ENCODE measurements at regions not wholly inside any gene's neighbourhood (a gene's known extent, or its start where the extent isn't known, plus 50 kb on each side); places are given as distances from the start of the nearest gene placed in this dataset.

GRCh38 chr2:37847792-37848191, 77.3 kb upstream of the RMDN2 start:
- no peak for DNase-seq (ENCODE audit: low spot score in 2 of 2)
- 92 to 93% methylated on average over 5 of the region's 5 CpGs for WGBS, 2 donors
- Histone ChIP-seq H3K27me3 (no peaks in the 10 kb centered on the region), H3K4me1 (peaks cover 0 to 14% (median 0%) of the 10 kb centered on the region in 4 donors), H3K9me3 (no peaks in the 10 kb centered on the region), H3K4me3 (no peak overlapping the region), H3K27ac (no peak overlapping the region), H3K36me3 (no peaks in the 10 kb centered on the region)
- TF ChIP-seq POLR2A (IDR thresholded peaks at IDR 0.05) (no peak), EP300 (IDR thresholded peaks at IDR 0.05) (no peak)
- TF ChIP-seq, protein P1, sequence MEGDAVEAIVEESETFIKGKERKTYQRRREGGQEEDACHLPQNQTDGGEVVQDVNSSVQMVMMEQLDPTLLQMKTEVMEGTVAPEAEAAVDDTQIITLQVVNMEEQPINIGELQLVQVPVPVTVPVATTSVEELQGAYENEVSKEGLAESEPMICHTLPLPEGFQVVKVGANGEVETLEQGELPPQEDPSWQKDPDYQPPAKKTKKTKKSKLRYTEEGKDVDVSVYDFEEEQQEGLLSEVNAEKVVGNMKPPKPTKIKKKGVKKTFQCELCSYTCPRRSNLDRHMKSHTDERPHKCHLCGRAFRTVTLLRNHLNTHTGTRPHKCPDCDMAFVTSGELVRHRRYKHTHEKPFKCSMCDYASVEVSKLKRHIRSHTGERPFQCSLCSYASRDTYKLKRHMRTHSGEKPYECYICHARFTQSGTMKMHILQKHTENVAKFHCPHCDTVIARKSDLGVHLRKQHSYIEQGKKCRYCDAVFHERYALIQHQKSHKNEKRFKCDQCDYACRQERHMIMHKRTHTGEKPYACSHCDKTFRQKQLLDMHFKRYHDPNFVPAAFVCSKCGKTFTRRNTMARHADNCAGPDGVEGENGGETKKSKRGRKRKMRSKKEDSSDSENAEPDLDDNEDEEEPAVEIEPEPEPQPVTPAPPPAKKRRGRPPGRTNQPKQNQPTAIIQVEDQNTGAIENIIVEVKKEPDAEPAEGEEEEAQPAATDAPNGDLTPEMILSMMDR (IDR thresholded peaks at IDR 0.05) = no peak

GRCh38 chr2:37848451-37848850, 76.6 kb upstream of the RMDN2 start:
- peaks cover 0 to 14% (median 0%) of the 10 kb centered on the region in 4 donors for H3K4me1 ChIP-seq
- 83 to 92% methylated on average over 2 of the region's 2 CpGs for WGBS, 2 donors
- H3K4me3 ChIP-seq = no peak overlapping the region
- no peaks in the 10 kb centered on the region for H3K36me3 ChIP-seq
- no peaks in the 10 kb centered on the region for H3K9me3 ChIP-seq
- TF ChIP-seq POLR2A (IDR thresholded peaks at IDR 0.05) (no peak), EP300 (IDR thresholded peaks at IDR 0.05) (no peak)
- no peak overlapping the region for H3K27ac ChIP-seq
- DNase-seq (ENCODE audit: low spot score in 2 of 2) = no peak
- no peaks in the 10 kb centered on the region for H3K27me3 ChIP-seq

DNA sequence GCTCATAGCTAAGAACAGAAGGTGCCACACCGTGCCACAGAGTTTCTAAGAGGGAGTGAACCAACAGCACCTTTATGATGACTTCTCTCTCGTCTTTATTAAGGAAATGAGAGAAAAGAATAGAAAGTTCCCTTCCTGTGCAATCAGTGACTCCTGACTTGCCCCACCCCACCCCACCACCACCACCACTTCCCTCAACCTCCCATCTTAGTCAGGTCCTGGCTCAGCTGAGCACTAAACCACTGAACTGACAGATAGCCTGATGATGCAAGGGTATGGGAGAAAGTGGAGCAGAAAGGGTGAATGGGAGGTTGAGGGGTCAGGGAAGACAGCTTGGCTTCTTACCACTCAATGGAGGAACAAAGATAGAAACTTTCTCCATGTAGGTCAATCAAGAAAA, 75.2 kb upstream of the RMDN2 start:
- 84 to 89% methylated on average over 2 of the region's 2 CpGs for WGBS, 2 donors
- Histone ChIP-seq H3K9me3 (no peaks in the 10 kb centered on the region), H3K27me3 (no peaks in the 10 kb centered on the region), H3K4me3 (no peak overlapping the region), H3K4me1 (peaks cover 0 to 17% (median 0%) of the 10 kb centered on the region in 4 donors), H3K27ac (no peak overlapping the region), H3K36me3 (no peaks in the 10 kb centered on the region)
- TF ChIP-seq POLR2A (IDR thresholded peaks at IDR 0.05) = no peak
- TF ChIP-seq, protein P1 (IDR thresholded peaks at IDR 0.05) = no peak
- TF ChIP-seq EP300 (IDR thresholded peaks at IDR 0.05) = no peak
- DNase-seq (ENCODE audit: low spot score in 2 of 2) = no peak

DNA sequence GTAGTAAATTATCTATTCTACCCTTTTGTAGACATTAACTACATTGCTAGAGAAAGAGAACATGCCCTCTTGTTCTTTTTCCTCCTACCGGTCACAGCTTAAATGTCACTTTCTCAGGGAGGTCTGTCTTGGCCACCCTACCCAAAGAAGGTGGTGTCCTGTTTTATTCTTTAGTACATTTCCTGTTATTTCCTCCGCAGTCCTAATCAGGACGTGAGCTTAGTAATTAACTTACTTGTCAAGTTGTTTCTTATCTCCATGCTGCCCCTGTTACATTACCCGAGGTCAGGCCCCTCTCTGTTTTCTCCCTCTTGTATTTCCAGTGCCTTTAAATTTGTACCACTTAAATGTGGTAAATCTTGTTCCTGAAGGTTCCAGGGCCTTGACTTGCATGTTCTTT, 73.7 kb upstream of the RMDN2 start:
- peaks cover 0 to 31% (median 0%) of the 10 kb centered on the region in 4 donors for H3K4me1 ChIP-seq
- H3K27ac ChIP-seq = peak overlapping the region in 2 of 4 donors; percentile 4 to 57
- DNase-seq (ENCODE audit: low spot score in 2 of 2) = no peak
- TF ChIP-seq, protein P1 (IDR thresholded peaks at IDR 0.05) = no peak
- TF ChIP-seq POLR2A (IDR thresholded peaks at IDR 0.05) = no peak
- TF ChIP-seq EP300 (IDR thresholded peaks at IDR 0.05) = no peak
- H3K27me3 ChIP-seq = no peaks in the 10 kb centered on the region
- no peaks in the 10 kb centered on the region for H3K36me3 ChIP-seq
- H3K9me3 ChIP-seq = no peaks in the 10 kb centered on the region
- no peak overlapping the region for H3K4me3 ChIP-seq
- WGBS, 2 donors = 54 to 60% methylated on average over 4 of the region's 4 CpGs

- 45 to 48% methylated on average over 3 of the region's 3 CpGs for WGBS, 2 donors
Measured at GRCh38 chr2:37851828-37852584, 73.1 kb upstream of the RMDN2 start.

More at GRCh38 chr2:37851828-37852584, 73.1 kb upstream of the RMDN2 start:
- Histone ChIP-seq H3K4me3 (no peak overlapping the region), H3K27me3 (no peaks in the 10 kb centered on the region), H3K27ac (peak overlapping the region in 1 of 4 donors; percentile 57), H3K4me1 (peaks cover 0 to 35% (median 0%) of the 10 kb centered on the region in 4 donors), H3K9me3 (no peaks in the 10 kb centered on the region), H3K36me3 (no peaks in the 10 kb centered on the region)
- DNase-seq (ENCODE audit: low spot score in 2 of 2) = no peak
- TF ChIP-seq, protein P1 (IDR thresholded peaks at IDR 0.05) = no peak
- TF ChIP-seq EP300 (IDR thresholded peaks at IDR 0.05) = peak in 1 of 2 donors; percentile 14
- TF ChIP-seq POLR2A (IDR thresholded peaks at IDR 0.05) = no peak
